ENCODE measurements at regions not wholly inside any gene's neighbourhood (a gene's known extent, or its start where the extent isn't known, plus 50 kb on each side); places are given as distances from the start of the nearest gene placed in this dataset.
A peak's percentile ranks its signal among the peaks of the same experiment; 100 is the strongest.

DNA sequence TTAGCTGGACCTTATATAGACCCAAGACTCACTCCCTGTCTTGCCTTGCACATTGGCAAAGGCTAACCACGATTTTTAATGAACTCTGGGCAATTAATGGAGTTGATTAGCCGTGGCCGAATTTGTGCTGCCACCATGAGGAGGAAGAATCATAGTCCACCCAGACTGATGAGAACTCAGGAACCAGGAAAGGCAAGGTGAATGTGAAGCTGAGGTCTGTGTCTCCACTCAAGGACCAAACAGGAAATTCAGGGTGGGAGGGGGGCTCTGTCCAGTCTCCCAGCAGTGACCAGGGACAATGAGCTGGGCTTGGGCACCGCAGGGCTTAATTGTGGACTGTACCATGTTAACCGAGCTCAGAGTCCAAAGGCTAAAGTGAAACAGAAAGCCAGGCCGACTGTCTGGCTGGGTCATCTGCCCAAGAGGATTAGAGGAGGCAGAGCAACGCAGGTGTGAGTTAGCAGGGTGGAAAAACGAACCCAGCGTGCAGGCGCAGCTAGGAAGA is 127.0 kb upstream of the JCAD start:
- Histone ChIP-seq H2AFZ (ENCODE audit: control insufficient read depth, low read depth, low read length) (peak overlapping the region; percentile 61; the same call in 1 of the 2 replicates), H3K27me3 (replicated peaks in 1 of 2; ENCODE audit: control insufficient read depth in 2 of 2, insufficient read depth in 2 of 2, low read length in 1 of 2) (no peaks in the 10 kb centered on the region), H3K36me3 (ENCODE audit: control insufficient read depth in 2 of 2, insufficient read depth in 2 of 2, low read length in 1 of 2) (no peaks in the 10 kb centered on the region), H3K4me2 (ENCODE audit: control insufficient read depth, insufficient read depth) (0 out of 2 replicates have a peak overlapping the region, but pooled peaks have one; percentile 38), H3K27ac (ENCODE audit: control insufficient read depth, insufficient read depth) (no peak overlapping the region), H3K9ac (ENCODE audit: control insufficient read depth, insufficient read depth, low read length) (no peak overlapping the region), H3K79me2 (ENCODE audit: control insufficient read depth, insufficient read depth, low read length) (no peaks in the 10 kb centered on the region), H3K4me3 (no peak overlapping the region; the same call in 1 of the 2 replicates), H3K9me3 (replicated peaks; ENCODE audit: control insufficient read depth, insufficient read depth, low read length) (no peaks in the 10 kb centered on the region), H4K20me1 (ENCODE audit: control insufficient read depth, insufficient read depth) (0 out of 2 replicates have a peak, but pooled peaks cover 3% of the 10 kb centered on the region), H3K4me1 (ENCODE audit: control insufficient read depth, insufficient read depth, low read length) (no peaks in the 10 kb centered on the region)
- 33% methylated on average over 10 of the region's 10 CpGs for WGBS (ENCODE audit: insufficient coverage, insufficient replicate concordance, low lambda C conversion rate, missing lambda C conversion rate)
- POLR2A ChIA-PET = no interaction called here
- no TSS peak for BruUV-seq (replicated peaks)
- ATAC-seq = peak; percentile 70
- FAIRE-seq = no peak
- SMC1A ChIA-PET (ENCODE audit: uncharacterized antibody, unreplicated experiment) = interaction anchor here (1.0 kb wide), 1 partner anchor 12 kb away, joined by 3 read pairs; no protein-coding TSS in a partner anchor
- intact Hi-C loops (cut with micrococcal nuclease; ENCODE audit: unreplicated experiment) = no loop called here
- in situ Hi-C loops (cut with MboI) = no loop called here
- RAD21 ChIA-PET (ENCODE audit: unreplicated experiment) = no interaction called here
- TF ChIP-seq, protein P1, sequence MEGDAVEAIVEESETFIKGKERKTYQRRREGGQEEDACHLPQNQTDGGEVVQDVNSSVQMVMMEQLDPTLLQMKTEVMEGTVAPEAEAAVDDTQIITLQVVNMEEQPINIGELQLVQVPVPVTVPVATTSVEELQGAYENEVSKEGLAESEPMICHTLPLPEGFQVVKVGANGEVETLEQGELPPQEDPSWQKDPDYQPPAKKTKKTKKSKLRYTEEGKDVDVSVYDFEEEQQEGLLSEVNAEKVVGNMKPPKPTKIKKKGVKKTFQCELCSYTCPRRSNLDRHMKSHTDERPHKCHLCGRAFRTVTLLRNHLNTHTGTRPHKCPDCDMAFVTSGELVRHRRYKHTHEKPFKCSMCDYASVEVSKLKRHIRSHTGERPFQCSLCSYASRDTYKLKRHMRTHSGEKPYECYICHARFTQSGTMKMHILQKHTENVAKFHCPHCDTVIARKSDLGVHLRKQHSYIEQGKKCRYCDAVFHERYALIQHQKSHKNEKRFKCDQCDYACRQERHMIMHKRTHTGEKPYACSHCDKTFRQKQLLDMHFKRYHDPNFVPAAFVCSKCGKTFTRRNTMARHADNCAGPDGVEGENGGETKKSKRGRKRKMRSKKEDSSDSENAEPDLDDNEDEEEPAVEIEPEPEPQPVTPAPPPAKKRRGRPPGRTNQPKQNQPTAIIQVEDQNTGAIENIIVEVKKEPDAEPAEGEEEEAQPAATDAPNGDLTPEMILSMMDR (IDR thresholded peaks at IDR 0.05 in 2 of 3, conservative IDR thresholded peaks at IDR 0.05 in 1 of 3; ENCODE audit: control insufficient read depth in 2 of 3, extremely low read depth in 1 of 3, insufficient read depth in 1 of 3, low read depth in 3 of 3, low read length in 3 of 3) = peak in 1 of 3 experiments; percentile 11; a peak in 2 of 6 replicates
- TF ChIP-seq NFIC (IDR thresholded peaks at IDR 0.05; ENCODE audit: low read depth, low read length) (no peak), MEF2B (IDR thresholded peaks at IDR 0.05; ENCODE audit: partially characterized antibody, poor library complexity, severe bottlenecking) (no peak), SREBF1 (IDR thresholded peaks at IDR 0.05; ENCODE audit: low read length) (no peak)
- CTCF ChIA-PET = interaction anchor here (0.7 to 1.3 kb wide), 4 partner anchors 8 to 235 kb away, joined by 3 to 4 read pairs (median 4); no protein-coding TSS in a partner anchor
- no peak for DNase-seq (ENCODE audit: low read depth, low spot score)

- CTCF ChIA-PET = interaction anchor here (1.1 to 1.3 kb wide), 3 partner anchors 8 to 183 kb away, joined by 3 to 4 read pairs (median 4); no protein-coding TSS in a partner anchor
- in situ Hi-C loops (cut with MboI) = no loop called here
- no peak overlapping the region for H3K4me2 ChIP-seq (ENCODE audit: control insufficient read depth, insufficient read depth)
Observed at GRCh38 chr10:30185916-30186315, 126.5 kb upstream of the JCAD start.

More at GRCh38 chr10:30185916-30186315, 126.5 kb upstream of the JCAD start:
- no peaks in the 10 kb centered on the region for H3K36me3 ChIP-seq (ENCODE audit: control insufficient read depth in 2 of 2, insufficient read depth in 2 of 2, low read length in 1 of 2)
- ATAC-seq = no peak
- WGBS (ENCODE audit: insufficient coverage, insufficient replicate concordance, low lambda C conversion rate, missing lambda C conversion rate) = 37% methylated on average over 3 of the region's 3 CpGs
- ChIA-PET POLR2A (no interaction called here), SMC1A (ENCODE audit: uncharacterized antibody, unreplicated experiment) (no interaction called here), RAD21 (ENCODE audit: unreplicated experiment) (no interaction called here)
- TF ChIP-seq NRF1 (conservative IDR thresholded peaks at IDR 0.05; ENCODE audit: low read depth, low read length) (no peak), ESRRA (IDR thresholded peaks at IDR 0.05; ENCODE audit: low read length) (no peak), CBX5 (IDR thresholded peaks at IDR 0.05; ENCODE audit: low read depth) (no peak)
- H4K20me1 ChIP-seq (ENCODE audit: control insufficient read depth, insufficient read depth) = 0 out of 2 replicates have a peak, but pooled peaks cover 3% of the 10 kb centered on the region
- H3K9me3 ChIP-seq (replicated peaks; ENCODE audit: control insufficient read depth, insufficient read depth, low read length) = no peaks in the 10 kb centered on the region
- H2AFZ ChIP-seq (ENCODE audit: control insufficient read depth, low read depth, low read length) = no peak overlapping the region
- H3K27me3 ChIP-seq (replicated peaks in 1 of 2; ENCODE audit: control insufficient read depth in 2 of 2, insufficient read depth in 2 of 2, low read length in 1 of 2) = no peaks in the 10 kb centered on the region
- H3K79me2 ChIP-seq (ENCODE audit: control insufficient read depth, insufficient read depth, low read length) = no peaks in the 10 kb centered on the region
- no peak overlapping the region for H3K4me3 ChIP-seq
- no peak overlapping the region for H3K9ac ChIP-seq (ENCODE audit: control insufficient read depth, insufficient read depth, low read length)
- BruUV-seq (replicated peaks) = no TSS peak
- no peaks in the 10 kb centered on the region for H3K4me1 ChIP-seq (ENCODE audit: control insufficient read depth, insufficient read depth, low read length)
- DNase-seq (ENCODE audit: low read depth, low spot score) = no peak
- intact Hi-C loops (cut with micrococcal nuclease; ENCODE audit: unreplicated experiment) = no loop called here
- no peak overlapping the region for H3K27ac ChIP-seq (ENCODE audit: control insufficient read depth, insufficient read depth)
- FAIRE-seq = no peak

Data from GM12878 (cell line).